Activated CD8-positive, alpha-beta T cell treated with anti-CD3 and anti-CD28 coated beads for 36 hours (primary cell): ENCODE measurements at regions not wholly inside any gene's neighbourhood (a gene's known extent, or its start where the extent isn't known, plus 50 kb on each side); places are given as distances from the start of the nearest gene placed in this dataset.

Experiments used
- ATAC-seq: fragments of 200-7000 bp; cut with Tn5 transposase; one replicate; pipeline ENCODE4 v1.10.0; 2021; ENCODE audit warnings: mild to moderate bottlenecking, moderate library complexity
- CTCF ChIA-PET: fragments of 350-600 bp; sonication (Branson Sonifier 250); formaldehyde crosslinking; loops from one replicate; lab custom pipeline; 2021; ENCODE audit warnings: antibody characterized with exemption; lab: Charles Lee
- POLR2A ChIA-PET: fragments of 350-600 bp; sonication (Branson Sonifier 250); formaldehyde crosslinking; loops from one replicate; lab custom pipeline; 2021; ENCODE audit warnings: antibody characterized with exemption; lab: Charles Lee
- DNase-seq: peaks from one replicate; pipeline ENCODE4 v3.0.0-alpha.2; 2020
- H3K27ac Mint-ChIP-seq: one replicate; pipeline ENCODE4 v1.8.0; 2021; ENCODE audit warnings: mild to moderate bottlenecking, mixed read lengths
- H3K27me3 Mint-ChIP-seq: one replicate; pipeline ENCODE4 v1.8.0; 2021; ENCODE audit warnings: mixed read lengths
- H3K36me3 Mint-ChIP-seq: one replicate; pipeline ENCODE4 v1.8.0; 2021; ENCODE audit warnings: low read depth, mixed read lengths
- H3K4me1 Mint-ChIP-seq: one replicate; pipeline ENCODE4 v1.8.0; 2021; ENCODE audit warnings: low read depth, mixed read lengths
- H3K4me3 Mint-ChIP-seq: one replicate; pipeline ENCODE4 v1.8.0; 2021; ENCODE audit warnings: mild to moderate bottlenecking, moderate library complexity, mixed read lengths
- H3K9me3 Mint-ChIP-seq: one replicate; pipeline ENCODE4 v1.8.0; 2021; ENCODE audit warnings: mixed read lengths
- CTCF ChIP-seq: fragments of 200-600 bp; IDR thresholded peaks from one replicate; pipeline ENCODE4 v1.8.0; 2022; ENCODE audit warnings: antibody characterized with exemption, mild to moderate bottlenecking
- intact Hi-C: fragments of 100-400 bp; cut with micrococcal nuclease; formaldehyde crosslinking; loops from one replicate; pipeline ENCODE4 v1.10.0; 2022

DNA sequence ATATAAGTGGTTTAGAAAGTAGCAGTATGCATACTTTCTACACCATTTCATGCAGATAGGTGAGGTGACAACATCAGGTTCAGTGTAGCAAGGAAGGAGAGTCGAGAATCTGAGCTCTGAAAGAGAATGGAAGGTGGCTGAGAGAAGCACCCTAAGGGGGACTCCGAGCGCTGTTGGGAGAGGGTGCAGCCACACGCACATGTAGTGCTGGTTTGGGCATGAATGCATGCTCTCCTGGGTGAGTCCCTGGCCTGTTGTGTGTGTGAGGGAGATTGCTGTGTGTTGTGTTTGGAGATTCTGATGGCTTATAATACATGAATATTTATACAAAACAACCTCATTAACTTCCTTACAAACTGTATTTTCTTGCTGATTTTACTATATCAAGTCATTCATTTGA, 180.3 kb upstream of the LRIG3 start:
- DNase-seq (no peak), ATAC-seq (no peak)
- Mint-ChIP-seq H3K27me3 (no peaks in the 10 kb centered on the region), H3K4me1 (no peaks in the 10 kb centered on the region), H3K36me3 (no peaks in the 10 kb centered on the region), H3K27ac (no peak overlapping the region), H3K4me3 (no peak overlapping the region), H3K9me3 (no peaks in the 10 kb centered on the region)
- ChIA-PET CTCF (no interaction called here), POLR2A (no interaction called here)
- intact Hi-C loops = no loop called here
- no peak for TF ChIP-seq CTCF

GRCh38 chr12:59097876-59098275, 177.6 kb upstream of the LRIG3 start:
- H3K36me3 Mint-ChIP-seq = no peaks in the 10 kb centered on the region
- no peaks in the 10 kb centered on the region for H3K9me3 Mint-ChIP-seq
- TF ChIP-seq CTCF = no peak
- no peaks in the 10 kb centered on the region for H3K27me3 Mint-ChIP-seq
- no peaks in the 10 kb centered on the region for H3K4me1 Mint-ChIP-seq
- ATAC-seq (no peak), DNase-seq (no peak)
- no peak overlapping the region for H3K27ac Mint-ChIP-seq
- intact Hi-C loops = no loop called here
- no peak overlapping the region for H3K4me3 Mint-ChIP-seq
- ChIA-PET CTCF (no interaction called here), POLR2A (no interaction called here)

- CTCF ChIA-PET = no interaction called here
- DNase-seq (no peak), ATAC-seq (no peak)
- no peak for TF ChIP-seq CTCF
- H3K4me1 Mint-ChIP-seq = no peaks in the 10 kb centered on the region
- POLR2A ChIA-PET = no interaction called here
- no peak overlapping the region for H3K27ac Mint-ChIP-seq
- intact Hi-C loops = no loop called here
- no peaks in the 10 kb centered on the region for H3K27me3 Mint-ChIP-seq
- no peaks in the 10 kb centered on the region for H3K36me3 Mint-ChIP-seq
- H3K9me3 Mint-ChIP-seq = no peaks in the 10 kb centered on the region
- H3K4me3 Mint-ChIP-seq = no peak overlapping the region
These were observed 175.9 kb upstream of the LRIG3 start for GRCh38 chr12:59096246-59096645.

GRCh38 chr12:59093073-59093772, 172.9 kb upstream of the LRIG3 start:
- intact Hi-C loops = no loop called here
- Mint-ChIP-seq H3K27ac (no peak overlapping the region), H3K27me3 (no peaks in the 10 kb centered on the region), H3K36me3 (no peaks in the 10 kb centered on the region), H3K4me3 (no peak overlapping the region), H3K9me3 (no peaks in the 10 kb centered on the region), H3K4me1 (no peaks in the 10 kb centered on the region)
- POLR2A ChIA-PET = no interaction called here
- no peak for ATAC-seq
- CTCF ChIA-PET = interaction anchor here (1.6 kb wide), 1 partner anchor 20 kb away, joined by 3 read pairs; no protein-coding TSS in a partner anchor
- TF ChIP-seq CTCF = no peak
- DNase-seq = no peak

GRCh38 chr12:59088673-59089072, 168.4 kb upstream of the LRIG3 start:
- no peak overlapping the region for H3K4me3 Mint-ChIP-seq
- H3K27me3 Mint-ChIP-seq = no peaks in the 10 kb centered on the region
- intact Hi-C loops = no loop called here

More at GRCh38 chr12:59088673-59089072, 168.4 kb upstream of the LRIG3 start:
- DNase-seq (no peak), ATAC-seq (no peak)
- TF ChIP-seq CTCF = no peak
- Mint-ChIP-seq H3K36me3 (no peaks in the 10 kb centered on the region), H3K27ac (no peak overlapping the region), H3K4me1 (no peaks in the 10 kb centered on the region), H3K9me3 (no peaks in the 10 kb centered on the region)
- POLR2A ChIA-PET = no interaction called here
- CTCF ChIA-PET = no interaction called here
